ENCODE measurements at regions not wholly inside any gene's neighbourhood (a gene's known extent, or its start where the extent isn't known, plus 50 kb on each side); places are given as distances from the start of the nearest gene placed in this dataset.

DNA sequence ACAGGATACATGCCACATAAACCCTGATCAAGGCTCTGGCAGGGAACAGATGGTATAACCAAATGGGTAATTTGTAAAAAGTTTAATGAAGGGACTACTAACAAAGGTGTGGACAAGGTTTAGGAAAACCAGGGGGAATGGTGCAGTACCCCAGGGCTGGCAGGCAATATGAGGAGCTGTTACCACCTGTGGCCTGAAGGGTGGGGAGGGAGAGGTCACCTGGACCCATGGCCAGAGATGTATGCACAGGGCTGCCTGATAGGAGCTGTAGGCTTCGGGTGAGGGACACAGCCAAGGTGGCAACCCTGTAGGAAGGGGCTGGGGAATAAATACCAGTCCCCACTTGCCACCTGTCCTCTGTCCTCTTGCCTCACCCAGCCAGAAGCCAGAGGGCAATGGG, 51.4 kb upstream of the ID3 start:
- H3K4me1 Mint-ChIP-seq: peaks cover 21% of the 10 kb centered on the region
- H3K27ac ChIP-seq (ENCODE audit: low read depth, low read length): no peak overlapping the region
- H3K4me3 ChIP-seq (ENCODE audit: low read length): no peak overlapping the region
- TF ChIP-seq, protein P1, sequence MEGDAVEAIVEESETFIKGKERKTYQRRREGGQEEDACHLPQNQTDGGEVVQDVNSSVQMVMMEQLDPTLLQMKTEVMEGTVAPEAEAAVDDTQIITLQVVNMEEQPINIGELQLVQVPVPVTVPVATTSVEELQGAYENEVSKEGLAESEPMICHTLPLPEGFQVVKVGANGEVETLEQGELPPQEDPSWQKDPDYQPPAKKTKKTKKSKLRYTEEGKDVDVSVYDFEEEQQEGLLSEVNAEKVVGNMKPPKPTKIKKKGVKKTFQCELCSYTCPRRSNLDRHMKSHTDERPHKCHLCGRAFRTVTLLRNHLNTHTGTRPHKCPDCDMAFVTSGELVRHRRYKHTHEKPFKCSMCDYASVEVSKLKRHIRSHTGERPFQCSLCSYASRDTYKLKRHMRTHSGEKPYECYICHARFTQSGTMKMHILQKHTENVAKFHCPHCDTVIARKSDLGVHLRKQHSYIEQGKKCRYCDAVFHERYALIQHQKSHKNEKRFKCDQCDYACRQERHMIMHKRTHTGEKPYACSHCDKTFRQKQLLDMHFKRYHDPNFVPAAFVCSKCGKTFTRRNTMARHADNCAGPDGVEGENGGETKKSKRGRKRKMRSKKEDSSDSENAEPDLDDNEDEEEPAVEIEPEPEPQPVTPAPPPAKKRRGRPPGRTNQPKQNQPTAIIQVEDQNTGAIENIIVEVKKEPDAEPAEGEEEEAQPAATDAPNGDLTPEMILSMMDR (conservative IDR thresholded peaks at IDR 0.05): peak; percentile 41
- no peak for DNase-seq
- no peaks in the 10 kb centered on the region for H3K9me3 ChIP-seq (ENCODE audit: control insufficient read depth, low read length)
- H3K36me3 Mint-ChIP-seq (ENCODE audit: low read depth): no peaks in the 10 kb centered on the region
- H3K27me3 Mint-ChIP-seq (ENCODE audit: insufficient read depth): peaks cover 1% of the 10 kb centered on the region
- H3K9me3 Mint-ChIP-seq: no peaks in the 10 kb centered on the region
- no peak overlapping the region for H3K27ac Mint-ChIP-seq
- 100% methylated on average over 1 of the region's 1 CpG; no CpG with 5 or more reads in 1 of the 2 experiments for WGBS, 2 experiments (ENCODE audit: insufficient coverage in 1 of 2, insufficient read length in 1 of 2)
- H3K4me3 Mint-ChIP-seq: no peak overlapping the region
- H3K36me3 ChIP-seq (ENCODE audit: control insufficient read depth, insufficient read depth, low read length): no peaks in the 10 kb centered on the region
- H3K9ac ChIP-seq (ENCODE audit: extremely low read depth, low read length, poor library complexity, severe bottlenecking): no peak overlapping the region
- no peaks in the 10 kb centered on the region for H3K27me3 ChIP-seq (ENCODE audit: control insufficient read depth, insufficient read depth, low read length, poor library complexity, severe bottlenecking)
- peaks cover 8% of the 10 kb centered on the region for H3K4me1 ChIP-seq (ENCODE audit: control insufficient read depth, insufficient read depth, low read length)

DNA sequence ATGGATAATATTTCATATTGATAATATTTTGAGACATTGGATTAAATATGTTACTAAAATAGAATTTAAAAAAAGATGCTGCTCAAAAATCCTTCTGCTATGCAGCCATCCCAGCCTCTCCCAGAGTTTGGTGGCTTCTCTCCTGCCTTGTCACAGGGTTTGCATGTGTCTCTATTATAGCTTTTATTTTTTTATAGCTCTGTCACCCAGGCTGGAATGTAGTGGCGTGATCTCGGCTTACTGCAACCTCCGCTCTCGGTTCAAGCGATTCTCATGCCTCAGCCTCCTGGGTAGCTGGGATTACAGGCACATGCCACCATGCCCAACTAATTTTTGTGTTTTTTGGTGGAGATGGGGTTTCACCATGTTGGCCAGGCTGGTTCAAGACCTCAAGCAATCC, 50.7 kb upstream of the ID3 start:
- Histone ChIP-seq H3K4me3 (ENCODE audit: low read length) (no peak overlapping the region), H3K9me3 (ENCODE audit: control insufficient read depth, low read length) (no peaks in the 10 kb centered on the region), H3K27ac (ENCODE audit: low read depth, low read length) (no peak overlapping the region), H3K9ac (ENCODE audit: extremely low read depth, low read length, poor library complexity, severe bottlenecking) (no peak overlapping the region), H3K4me1 (ENCODE audit: control insufficient read depth, insufficient read depth, low read length) (peaks cover 8% of the 10 kb centered on the region), H3K36me3 (ENCODE audit: control insufficient read depth, insufficient read depth, low read length) (no peaks in the 10 kb centered on the region), H3K27me3 (ENCODE audit: control insufficient read depth, insufficient read depth, low read length, poor library complexity, severe bottlenecking) (no peaks in the 10 kb centered on the region)
- H3K27ac Mint-ChIP-seq: no peak overlapping the region
- H3K9me3 Mint-ChIP-seq: no peaks in the 10 kb centered on the region
- H3K36me3 Mint-ChIP-seq (ENCODE audit: low read depth): no peaks in the 10 kb centered on the region
- 94 to 100% methylated on average over 5 of the region's 5 CpGs for WGBS, 2 experiments (ENCODE audit: insufficient coverage in 1 of 2, insufficient read length in 1 of 2)
- H3K27me3 Mint-ChIP-seq (ENCODE audit: insufficient read depth): peaks cover 1% of the 10 kb centered on the region
- H3K4me1 Mint-ChIP-seq: peaks cover 19% of the 10 kb centered on the region
- DNase-seq: no peak
- TF ChIP-seq, protein P1 (conservative IDR thresholded peaks at IDR 0.05): no peak
- H3K4me3 Mint-ChIP-seq: no peak overlapping the region

All from endodermal cell (in vitro differentiated cells).